ENCODE measurements at regions not wholly inside any gene's neighbourhood (a gene's known extent, or its start where the extent isn't known, plus 50 kb on each side); places are given as distances from the start of the nearest gene placed in this dataset.

GRCh38 chr20:57964011-57964862, 254.4 kb upstream of the PMEPA1 start:
- no peak overlapping the region for H3K4me3 ChIP-seq (ENCODE audit: low read depth, low read length)
- DNase-seq (ENCODE audit: low read depth) = no peak
- TF ChIP-seq CTCF (IDR thresholded peaks at IDR 0.05; ENCODE audit: low read depth, low read length, missing control alignments) = no peak
- in situ Hi-C loops (cut with HindIII; ENCODE audit: low sequenced_read_pairs) = no loop called here

GRCh38 chr20:57960803-57961575, 251.2 kb upstream of the PMEPA1 start:
- DNase-seq (ENCODE audit: low read depth) = no peak
- in situ Hi-C loops (cut with HindIII; ENCODE audit: low sequenced_read_pairs) = no loop called here

GRCh38 chr20:57959589-57959988, 249.8 kb upstream of the PMEPA1 start:
- DNase-seq (ENCODE audit: low read depth) = no peak
- in situ Hi-C loops (cut with HindIII; ENCODE audit: low sequenced_read_pairs) = no loop called here
- no peak for TF ChIP-seq CTCF (IDR thresholded peaks at IDR 0.05; ENCODE audit: low read depth, low read length, missing control alignments)

More at GRCh38 chr20:57960803-57961575, 251.2 kb upstream of the PMEPA1 start:
- no peak overlapping the region for H3K4me3 ChIP-seq (ENCODE audit: low read depth, low read length)
- TF ChIP-seq CTCF (IDR thresholded peaks at IDR 0.05; ENCODE audit: low read depth, low read length, missing control alignments) = no peak

GRCh38 chr20:57959018-57959417, 249.2 kb upstream of the PMEPA1 start:
- in situ Hi-C loops (cut with HindIII; ENCODE audit: low sequenced_read_pairs) = no loop called here
- no peak for DNase-seq (ENCODE audit: low read depth)
- H3K4me3 ChIP-seq (ENCODE audit: low read depth, low read length) = no peak overlapping the region
- TF ChIP-seq CTCF (IDR thresholded peaks at IDR 0.05; ENCODE audit: low read depth, low read length, missing control alignments) = no peak

More at GRCh38 chr20:57959589-57959988, 249.8 kb upstream of the PMEPA1 start:
- no peak overlapping the region for H3K4me3 ChIP-seq (ENCODE audit: low read depth, low read length)

- no peak overlapping the region for H3K4me3 ChIP-seq (ENCODE audit: low read depth, low read length)
- no peak for TF ChIP-seq CTCF (IDR thresholded peaks at IDR 0.05; ENCODE audit: low read depth, low read length, missing control alignments)
- in situ Hi-C loops (cut with HindIII; ENCODE audit: low sequenced_read_pairs) = no loop called here
- no peak for DNase-seq (ENCODE audit: low read depth)
These were observed 248.2 kb upstream of the PMEPA1 start for GRCh38 chr20:57958050-57958420.

- DNase-seq (ENCODE audit: low read depth) = no peak
These were observed 247.7 kb upstream of the PMEPA1 start for GRCh38 chr20:57957411-57958049.

More at GRCh38 chr20:57957411-57958049, 247.7 kb upstream of the PMEPA1 start:
- in situ Hi-C loops (cut with HindIII; ENCODE audit: low sequenced_read_pairs) = no loop called here
- TF ChIP-seq CTCF (IDR thresholded peaks at IDR 0.05; ENCODE audit: low read depth, low read length, missing control alignments) = no peak
- H3K4me3 ChIP-seq (ENCODE audit: low read depth, low read length) = no peak overlapping the region

All from astrocyte of the cerebellum (primary cell).